ENCODE measurements at regions not wholly inside any gene's neighbourhood (a gene's known extent, or its start where the extent isn't known, plus 50 kb on each side); places are given as distances from the start of the nearest gene placed in this dataset.

GRCh38 chr6:23522792-23523547 lies 603.0 kb upstream of the NRSN1 start:
- no peak for TF ChIP-seq MXI1 (IDR thresholded peaks at IDR 0.05; ENCODE audit: borderline replicate concordance, low read depth, low read length)
- TF ChIP-seq CTCF (conservative IDR thresholded peaks at IDR 0.05; ENCODE audit: low read depth, low read length): no peak
- TF ChIP-seq RAD21 (IDR thresholded peaks at IDR 0.05; ENCODE audit: low read length): no peak
- TF ChIP-seq POLR2A (IDR thresholded peaks at IDR 0.05; ENCODE audit: low read depth, low read length): no peak
- no peak for TF ChIP-seq CHD1 (IDR thresholded peaks at IDR 0.05; ENCODE audit: low read depth, low read length)
- no peak for TF ChIP-seq SMC3 (IDR thresholded peaks at IDR 0.05; ENCODE audit: low read depth, low read length)
- TF ChIP-seq BHLHE40 (IDR thresholded peaks at IDR 0.05; ENCODE audit: low read depth, low read length): no peak
- no peak for TF ChIP-seq MAZ (IDR thresholded peaks at IDR 0.05; ENCODE audit: borderline replicate concordance, low read depth, low read length)
- TF ChIP-seq ELK1 (IDR thresholded peaks at IDR 0.05; ENCODE audit: borderline replicate concordance, low read depth, low read length): no peak
- TF ChIP-seq RFX5 (IDR thresholded peaks at IDR 0.05; ENCODE audit: low read depth, low read length): no peak
- TF ChIP-seq USF2 (IDR thresholded peaks at IDR 0.05; ENCODE audit: low read depth, low read length): no peak
- no peak for TF ChIP-seq RCOR1 (IDR thresholded peaks at IDR 0.05; ENCODE audit: insufficient replicate concordance, low read length)
- TF ChIP-seq NFE2L2 (IDR thresholded peaks at IDR 0.05; ENCODE audit: low read depth, low read length): no peak
